OCI-LY1 (cell line): ENCODE measurements at regions not wholly inside any gene's neighbourhood (a gene's known extent, or its start where the extent isn't known, plus 50 kb on each side); places are given as distances from the start of the nearest gene placed in this dataset.

Experiments used
- H2AFZ ChIP-seq: fragments of 200-600 bp; sonication (generic), shearing (Covaris generic); 2 replicates; pipeline ENCODE4 v1.6.0; 2014; ENCODE audit warnings: antibody characterized with exemption, mild to moderate bottlenecking, low read length
- H3F3A ChIP-seq: fragments of 200-600 bp; sonication (generic), shearing (Covaris generic); 2 replicates; pipeline ENCODE4 v1.6.0; 2014; ENCODE audit warnings: mild to moderate bottlenecking, antibody characterized with exemption, low read length, moderate library complexity; ENCODE audit not compliant: insufficient read depth
- H3K27ac ChIP-seq: fragments of 200-600 bp; sonication (generic); 2 replicates; pipeline ENCODE4 v1.5.1; 2014; ENCODE audit warnings: low read length, mixed run types, mild to moderate bottlenecking, low read depth; ENCODE audit not compliant: poor library complexity, severe bottlenecking
- H3K27me3 ChIP-seq: fragments of 200-600 bp; sonication (generic); 2 replicates; pipeline ENCODE4 v1.6.0; 2014; ENCODE audit warnings: antibody characterized with exemption, mild to moderate bottlenecking, low read length, moderate library complexity; ENCODE audit not compliant: insufficient read depth
- H3K36me3 ChIP-seq: fragments of 200-600 bp; sonication (generic); 2 replicates; pipeline ENCODE4 v1.6.1; 2014; ENCODE audit warnings: mild to moderate bottlenecking, antibody characterized with exemption, low read length, moderate library complexity, mixed read lengths; ENCODE audit not compliant: insufficient read depth
- H3K4me1 ChIP-seq: fragments of 200-600 bp; sonication (generic); 2 replicates; pipeline ENCODE4 v1.5.1; 2014; ENCODE audit warnings: mild to moderate bottlenecking, low read length, moderate library complexity; ENCODE audit not compliant: insufficient read depth, severe bottlenecking
- H3K4me2 ChIP-seq: fragments of 200-600 bp; sonication (generic), shearing (Covaris generic); 2 replicates; pipeline ENCODE4 v1.6.1; 2014; ENCODE audit warnings: low read length
- H3K4me3 ChIP-seq: fragments of 200-600 bp; sonication (generic); 2 replicates; pipeline ENCODE4 v1.5.1; 2014; ENCODE audit warnings: low read length, low read depth, mild to moderate bottlenecking, mixed read lengths; ENCODE audit not compliant: poor library complexity, severe bottlenecking
- H3K79me2 ChIP-seq: fragments of 200-600 bp; shearing (Covaris generic); 2 replicates; pipeline ENCODE4 v1.6.1; 2016; ENCODE audit warnings: mixed run types, low read length, mixed read lengths; ENCODE audit not compliant: insufficient read depth
- H3K9ac ChIP-seq: fragments of 200-600 bp; sonication (generic), shearing (Covaris generic); 2 replicates; pipeline ENCODE4 v1.6.1; 2014; ENCODE audit warnings: mild to moderate bottlenecking, low read length, mixed read lengths
- H3K9me2 ChIP-seq: fragments of 200-600 bp; sonication (generic), shearing (Covaris generic); 2 replicates; pipeline ENCODE4 v1.6.1; 2014; ENCODE audit warnings: low read depth, mild to moderate bottlenecking, low read length, mixed read lengths
- H3K9me3 ChIP-seq: fragments of 200-600 bp; shearing (Covaris generic); 2 replicates; pipeline ENCODE4 v1.6.1; 2014; ENCODE audit warnings: low read length, mixed read lengths
- H4K20me1 ChIP-seq: fragments of 200-600 bp; sonication (generic), shearing (Covaris generic); 2 replicates; pipeline ENCODE4 v1.6.0; 2016; ENCODE audit warnings: mild to moderate bottlenecking, low read length; ENCODE audit not compliant: insufficient read depth
- CTCF ChIP-seq: fragments of 200-600 bp; sonication (generic), shearing (Covaris generic); IDR thresholded peaks from 2 replicates; pipeline ENCODE4 v1.5.1; 2017; ENCODE audit warnings: mild to moderate bottlenecking, antibody characterized with exemption, low read length, moderate library complexity, mixed read lengths
- EZH2 ChIP-seq: fragments of 200-600 bp; sonication (generic), shearing (Covaris generic); IDR thresholded peaks from 2 replicates; pipeline ENCODE4 v1.8.0; 2017; ENCODE audit warnings: borderline replicate concordance, mixed run types, mild to moderate bottlenecking, antibody characterized with exemption, low read length, moderate library complexity, mixed read lengths

GRCh38 chr4:89369581-89369980 lies 62.0 kb upstream of the GPRIN3 start:
- Histone ChIP-seq H3K27me3 (no peaks in the 10 kb centered on the region), H4K20me1 (no peaks in the 10 kb centered on the region), H3K4me1 (no peaks in the 10 kb centered on the region), H3K9me2 (no peaks in the 10 kb centered on the region), H3K9me3 (no peaks in the 10 kb centered on the region), H3K79me2 (no peaks in the 10 kb centered on the region), H3F3A (no peaks in the 10 kb centered on the region), H2AFZ (no peak overlapping the region), H3K4me3 (no peak overlapping the region), H3K36me3 (no peaks in the 10 kb centered on the region), H3K4me2 (no peak overlapping the region), H3K27ac (no peak overlapping the region), H3K9ac (no peak overlapping the region)
- TF ChIP-seq CTCF (no peak), EZH2 (no peak)

GRCh38 chr4:89368861-89369260 lies 61.3 kb upstream of the GPRIN3 start:
- Histone ChIP-seq H3K36me3 (no peaks in the 10 kb centered on the region), H3F3A (no peaks in the 10 kb centered on the region), H3K4me2 (no peak overlapping the region), H3K4me1 (no peaks in the 10 kb centered on the region), H3K27me3 (no peaks in the 10 kb centered on the region), H3K79me2 (no peaks in the 10 kb centered on the region), H4K20me1 (no peaks in the 10 kb centered on the region), H3K9me3 (no peaks in the 10 kb centered on the region), H2AFZ (no peak overlapping the region), H3K9ac (no peak overlapping the region), H3K4me3 (no peak overlapping the region), H3K9me2 (no peaks in the 10 kb centered on the region), H3K27ac (no peak overlapping the region)
- TF ChIP-seq EZH2 (no peak), CTCF (no peak)

- Histone ChIP-seq H3K9me2 (no peaks in the 10 kb centered on the region), H3K36me3 (no peaks in the 10 kb centered on the region), H3K79me2 (no peaks in the 10 kb centered on the region), H3F3A (no peaks in the 10 kb centered on the region), H3K27ac (no peak overlapping the region), H3K4me3 (no peak overlapping the region), H3K27me3 (no peaks in the 10 kb centered on the region), H3K9me3 (no peaks in the 10 kb centered on the region), H3K4me1 (no peaks in the 10 kb centered on the region), H3K4me2 (no peak overlapping the region), H2AFZ (no peak overlapping the region), H3K9ac (no peak overlapping the region), H4K20me1 (no peaks in the 10 kb centered on the region)
- TF ChIP-seq CTCF = no peak
- no peak for TF ChIP-seq EZH2
Observed at GRCh38 chr4:89365776-89366175, 58.2 kb upstream of the GPRIN3 start.
